Central memory CD4-positive, alpha-beta T cell (primary cell): ENCODE measurements at regions not wholly inside any gene's neighbourhood (a gene's known extent, or its start where the extent isn't known, plus 50 kb on each side); places are given as distances from the start of the nearest gene placed in this dataset.
"Not testable (repeated sequence)": the region's sequence is repeated elsewhere in the genome, so short reads cannot be mapped to it uniquely, and the experiment has no call there.

Experiments
- DNase-seq: peaks from one replicate; pipeline ENCODE4 v3.0.0; 2022

DNA sequence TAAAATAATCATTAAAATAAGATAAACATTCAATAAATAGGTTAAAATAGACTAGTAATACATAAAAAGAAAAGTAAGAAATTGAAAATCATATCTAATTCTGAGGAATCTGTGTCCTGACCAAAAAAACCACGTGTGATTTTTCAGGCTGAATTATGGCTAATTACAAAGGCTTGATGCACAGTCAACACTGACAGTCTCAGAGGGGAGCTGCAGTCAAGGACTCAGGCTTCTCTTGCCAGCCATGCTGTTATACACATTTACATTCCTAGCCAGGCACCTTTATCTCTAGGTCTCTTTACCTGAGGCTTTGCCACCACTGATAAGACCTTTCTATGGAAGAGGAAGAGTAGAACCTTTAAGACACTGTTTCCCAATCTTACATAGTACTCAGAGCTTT is 1737.7 kb upstream of the PCDH10 start:
- no peak for DNase-seq

DNA sequence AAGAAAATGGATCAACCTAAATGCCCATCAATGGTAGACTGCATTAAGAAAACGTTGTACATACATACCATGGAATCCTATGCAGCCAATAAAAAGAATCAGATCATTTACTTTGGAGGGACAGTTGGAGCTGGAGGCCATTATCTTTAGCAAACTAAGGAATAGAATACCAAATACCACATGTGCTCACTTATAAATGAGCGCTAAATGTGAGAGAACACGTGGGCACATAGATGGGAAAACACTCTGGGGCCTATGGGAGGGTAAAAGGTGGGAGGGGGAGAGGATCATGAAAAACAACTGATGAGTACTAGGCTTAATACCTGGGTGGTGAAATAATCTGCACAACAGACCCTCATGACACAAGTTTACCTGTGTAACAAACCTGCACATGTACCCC is 1729.9 kb upstream of the PCDH10 start:
- DNase-seq = no peak

DNA sequence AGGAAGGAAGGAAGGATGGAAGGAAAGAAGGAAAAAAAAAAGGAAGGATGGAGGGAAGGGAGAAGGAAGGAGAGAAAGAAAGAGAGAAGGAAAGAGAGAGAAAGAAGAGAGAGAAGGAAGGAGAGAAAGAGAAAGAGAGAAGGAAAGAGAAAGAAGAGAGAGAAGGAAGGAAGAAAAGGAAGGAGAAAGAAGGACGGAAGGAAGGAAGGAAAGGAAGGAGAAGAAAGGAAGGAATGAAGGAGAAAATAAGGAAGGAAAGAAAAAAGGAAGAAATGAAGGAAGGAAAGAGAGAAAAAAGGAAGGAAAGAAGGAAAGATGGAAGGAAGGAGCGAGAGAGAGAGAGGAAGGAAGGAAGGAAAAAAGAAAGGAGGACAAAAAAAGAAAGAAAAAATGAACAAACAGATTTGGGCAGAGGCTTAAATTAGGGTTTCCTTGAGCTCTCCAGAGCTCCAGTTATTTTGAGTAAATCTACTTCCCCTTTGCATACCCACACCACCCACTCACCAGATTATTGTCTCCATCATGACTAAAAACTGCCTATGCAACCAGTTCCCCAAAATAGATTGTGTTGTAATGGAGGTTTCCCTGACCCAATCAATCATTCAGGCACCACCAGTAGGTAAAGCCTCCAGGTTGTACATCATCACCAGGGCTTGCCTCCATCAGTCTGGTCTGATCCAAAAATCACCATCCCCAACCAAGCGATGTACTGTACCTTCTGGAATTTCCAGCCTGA is 1722.9 kb upstream of the PCDH10 start:
- no peak for DNase-seq

DNA sequence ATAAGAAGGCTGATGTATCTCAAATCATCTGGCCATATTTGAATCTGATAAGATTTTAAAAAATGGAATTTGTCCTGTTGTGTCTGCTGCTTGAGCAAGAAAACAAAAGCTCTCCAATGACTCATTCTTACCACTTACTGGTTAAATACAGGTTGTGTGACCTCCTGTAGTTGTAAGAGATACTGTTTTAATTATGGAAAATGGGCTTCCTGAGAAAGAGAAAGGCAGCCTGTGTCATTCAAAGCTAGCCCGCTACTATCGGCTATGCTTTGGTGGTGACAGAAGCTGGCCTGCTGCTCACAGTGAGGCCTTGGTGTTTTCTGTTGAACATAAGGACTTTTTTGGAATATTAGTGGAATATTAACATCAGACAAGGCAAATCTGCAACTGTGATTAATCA is 1722.1 kb upstream of the PCDH10 start:
- DNase-seq = no peak

DNA sequence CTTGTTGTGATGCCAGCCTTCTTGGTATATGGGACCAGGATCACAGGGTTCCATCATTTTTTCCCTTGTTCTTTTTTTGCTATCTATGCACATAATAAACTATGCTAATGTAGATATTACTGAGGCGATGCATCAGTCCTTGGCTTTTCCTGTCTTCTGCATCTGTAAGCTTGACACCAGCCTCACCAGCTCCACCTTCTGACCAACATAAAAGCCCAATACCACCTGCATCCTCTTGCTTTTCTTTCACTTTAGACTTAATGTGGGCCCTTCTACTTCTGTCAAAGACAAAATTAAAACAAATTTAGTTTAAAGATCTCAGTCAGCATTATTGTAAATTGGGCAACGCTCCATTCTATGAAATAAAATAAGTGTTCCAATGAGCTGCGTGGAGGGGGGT is 1718.8 kb upstream of the PCDH10 start:
- no peak for DNase-seq

DNA sequence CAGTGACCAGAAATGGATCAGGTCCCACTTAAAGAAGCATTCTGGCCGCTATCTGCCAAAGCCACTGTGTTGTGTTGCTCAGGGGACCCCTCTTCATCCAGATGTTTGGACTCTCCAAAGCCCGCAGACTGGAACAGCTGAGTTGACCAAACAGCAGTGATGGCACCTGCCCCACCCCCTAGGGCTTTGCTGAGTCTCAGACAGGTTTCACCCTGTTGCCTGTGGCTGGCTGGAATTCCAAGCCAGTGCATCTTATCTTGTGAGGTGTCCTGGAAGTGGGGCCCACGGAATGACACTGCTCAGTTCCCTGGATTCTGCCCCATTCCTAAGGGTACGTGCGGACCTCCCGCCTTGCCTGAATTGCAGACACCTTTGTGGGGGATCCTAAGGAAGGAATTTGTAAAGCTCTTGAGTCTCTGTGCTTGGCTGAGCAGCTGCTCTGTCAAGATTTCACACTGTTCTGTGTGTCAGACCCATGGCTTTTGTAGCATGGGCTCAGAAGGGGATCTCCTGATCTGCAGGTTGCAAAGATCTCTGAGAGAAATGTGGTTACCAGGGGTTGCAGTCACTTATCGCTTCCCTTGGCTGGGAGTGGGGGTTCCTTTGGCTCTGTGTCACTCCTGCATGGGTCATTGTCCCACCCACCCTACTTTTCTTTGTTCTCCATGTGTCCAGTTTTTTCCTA is 1707.9 kb upstream of the PCDH10 start:
- DNase-seq = no peak

DNA sequence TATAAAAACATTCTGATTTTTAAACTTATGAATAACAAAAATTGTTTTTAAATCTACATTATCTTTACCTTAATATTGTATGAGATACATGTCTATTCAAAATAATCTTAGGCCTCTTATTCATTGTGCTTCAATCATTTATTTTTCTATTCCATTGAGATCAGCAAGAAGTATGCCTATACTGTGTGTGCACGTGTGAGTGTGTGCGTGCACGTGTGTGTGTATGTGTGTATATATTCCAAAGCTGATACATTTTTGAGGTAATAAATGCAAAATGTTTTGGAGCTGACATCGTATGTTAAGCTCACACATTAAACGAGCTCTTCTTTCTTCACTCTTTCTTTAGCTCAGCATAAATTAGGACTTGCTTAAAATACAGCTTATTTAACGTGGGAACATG is 1701.2 kb upstream of the PCDH10 start:
- no peak for DNase-seq

DNA sequence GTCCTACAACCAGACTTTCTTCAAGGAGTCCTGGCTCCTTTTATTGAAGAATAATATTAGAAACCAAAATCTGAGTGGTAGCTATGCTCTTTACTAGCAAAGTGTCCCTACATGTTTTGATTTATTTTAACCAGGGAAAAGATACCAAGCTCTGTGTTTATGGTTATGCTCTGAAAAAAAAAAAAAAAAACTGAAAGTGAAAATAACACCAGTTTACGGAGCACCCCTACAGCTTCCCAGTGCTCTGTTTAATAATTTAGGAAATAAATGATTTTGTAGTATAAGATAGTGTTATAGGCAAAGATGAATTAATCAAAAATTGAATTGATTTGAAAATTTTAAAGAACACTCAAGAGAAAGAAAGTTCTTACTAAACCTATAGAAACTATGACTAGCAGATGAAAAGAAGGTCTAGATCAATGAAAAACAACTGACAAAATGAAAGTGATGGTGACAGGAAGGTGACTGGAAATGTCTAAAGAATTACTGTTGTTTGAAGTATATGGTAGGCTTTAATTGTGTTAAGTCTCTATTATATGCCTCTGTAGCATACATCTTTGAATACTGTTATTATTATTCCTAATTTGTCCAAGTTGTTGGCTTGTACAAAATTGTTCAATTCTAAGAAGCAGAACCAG is 1698.4 kb upstream of the PCDH10 start:
- DNase-seq = no peak

DNA sequence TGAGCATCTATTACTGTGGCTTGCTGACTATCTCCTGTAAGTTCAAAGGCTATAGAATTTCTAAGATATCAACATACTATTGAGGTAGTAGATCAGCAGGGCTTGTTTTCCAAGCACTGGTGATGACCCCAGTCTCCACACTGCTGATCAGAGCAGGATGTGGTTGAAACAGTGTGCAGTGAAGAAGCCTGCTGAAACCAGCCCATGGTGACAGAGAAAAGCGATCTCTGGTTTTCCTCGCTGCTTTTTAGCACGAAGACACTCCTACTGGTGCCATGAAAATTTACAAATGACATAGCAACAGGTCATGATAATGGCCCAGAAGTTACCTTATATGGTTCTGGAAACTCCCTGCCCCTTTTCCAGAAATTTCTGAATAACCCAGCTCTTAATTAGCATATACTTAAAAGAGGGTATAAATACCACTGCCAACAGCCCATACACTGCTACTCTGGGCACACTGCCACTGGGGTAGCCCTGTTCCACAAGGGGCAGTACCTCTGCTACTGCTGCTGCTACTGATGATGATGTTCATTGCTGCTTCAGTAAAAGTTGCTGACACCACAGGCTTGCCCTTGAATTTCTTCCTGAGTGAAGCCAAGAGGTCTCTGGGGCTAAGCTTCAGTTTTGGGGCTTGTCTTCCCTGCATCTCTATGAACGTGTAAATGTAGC is 1689.5 kb upstream of the PCDH10 start:
- no peak for DNase-seq

DNA sequence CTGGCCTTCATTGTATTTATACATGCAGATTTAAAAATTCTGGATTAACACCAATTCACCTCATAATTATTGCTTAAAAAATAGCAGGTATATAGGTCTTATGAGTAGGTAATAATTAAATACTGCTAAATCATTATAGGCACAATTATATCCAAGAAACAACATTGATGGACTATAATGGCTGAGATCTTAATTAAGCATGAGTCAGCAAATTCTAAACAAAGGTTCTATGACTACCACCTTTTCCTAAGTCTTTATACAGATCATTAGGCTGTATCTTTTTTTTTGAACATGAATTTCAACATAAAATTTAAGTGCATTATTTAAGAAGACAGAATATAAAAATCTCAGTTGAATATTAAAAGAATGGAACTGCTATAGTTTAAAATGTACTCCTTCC is 1678.7 kb upstream of the PCDH10 start:
- no peak for DNase-seq

DNA sequence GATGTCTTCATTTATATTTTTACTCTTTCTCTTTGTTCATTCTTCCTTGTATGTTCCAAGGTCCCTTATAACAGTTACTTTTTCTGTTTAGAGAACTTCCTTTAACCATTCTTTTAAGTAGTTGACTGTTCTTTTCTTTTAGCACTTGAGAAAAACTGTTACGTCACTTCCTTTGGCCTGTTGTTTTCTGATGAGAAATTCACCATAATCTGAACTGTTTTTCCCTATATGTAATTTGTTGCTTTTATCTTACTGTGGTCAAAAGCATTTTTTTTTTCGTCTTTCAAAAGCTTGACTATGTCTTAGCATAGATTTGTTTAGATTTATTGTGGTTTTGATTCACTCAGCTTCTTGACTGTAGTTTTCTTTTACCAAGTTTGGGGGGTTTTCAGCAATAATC is 1660.3 kb upstream of the PCDH10 start:
- DNase-seq = no peak

DNA sequence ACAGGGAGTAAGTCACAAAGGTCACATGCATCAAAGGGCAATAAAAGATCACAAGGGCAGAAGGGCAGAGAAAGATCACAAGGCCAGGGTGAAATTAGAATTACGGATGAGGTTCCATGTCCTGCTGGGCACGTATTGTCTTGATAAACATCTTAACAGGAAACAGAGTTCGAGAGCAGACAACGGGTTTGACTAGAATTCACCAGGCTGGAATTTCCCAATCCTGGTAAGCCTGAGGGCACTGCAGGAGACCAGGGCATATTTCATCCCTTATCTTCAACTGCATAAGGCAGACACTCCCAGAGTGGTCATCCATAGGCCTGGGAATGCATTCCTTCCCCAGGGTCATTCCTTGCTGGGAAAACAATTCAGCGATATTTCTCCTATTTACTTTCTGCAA is 1652.9 kb upstream of the PCDH10 start:
- DNase-seq = not testable (repeated sequence)

DNA sequence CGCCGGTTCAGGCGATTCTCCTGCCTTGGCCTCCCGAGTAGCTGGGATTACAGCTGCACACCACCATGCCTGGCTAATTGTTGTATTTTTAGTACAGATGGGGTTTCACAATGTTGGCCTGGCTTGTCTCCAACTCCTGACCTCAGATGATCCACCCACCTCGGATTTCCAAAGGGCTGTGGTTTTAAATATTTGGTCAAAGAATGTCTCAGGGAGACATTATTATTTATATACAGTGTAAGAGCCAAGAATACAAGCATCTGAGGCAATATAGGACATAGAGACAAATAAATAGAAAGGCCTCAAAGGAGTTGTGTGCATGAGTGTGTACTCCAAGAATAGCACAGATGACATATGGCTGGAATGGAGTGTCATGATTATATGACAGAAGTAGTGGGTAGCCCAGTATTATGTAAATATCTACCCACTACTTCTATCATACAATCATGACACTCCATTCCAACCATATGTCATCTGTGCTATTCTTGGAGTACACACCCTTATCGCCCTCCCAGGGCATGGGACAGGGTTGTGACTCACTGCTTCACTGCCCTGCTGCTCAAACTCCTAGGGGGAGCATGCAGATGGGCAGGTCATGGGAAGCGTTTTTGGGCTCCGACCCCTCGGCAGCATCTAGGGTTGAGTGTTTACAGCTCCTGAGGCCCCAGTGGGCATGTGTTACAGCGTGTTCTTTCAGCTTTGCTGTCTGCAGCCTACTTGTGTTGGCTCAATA is 1649.8 kb upstream of the PCDH10 start:
- no peak for DNase-seq

DNA sequence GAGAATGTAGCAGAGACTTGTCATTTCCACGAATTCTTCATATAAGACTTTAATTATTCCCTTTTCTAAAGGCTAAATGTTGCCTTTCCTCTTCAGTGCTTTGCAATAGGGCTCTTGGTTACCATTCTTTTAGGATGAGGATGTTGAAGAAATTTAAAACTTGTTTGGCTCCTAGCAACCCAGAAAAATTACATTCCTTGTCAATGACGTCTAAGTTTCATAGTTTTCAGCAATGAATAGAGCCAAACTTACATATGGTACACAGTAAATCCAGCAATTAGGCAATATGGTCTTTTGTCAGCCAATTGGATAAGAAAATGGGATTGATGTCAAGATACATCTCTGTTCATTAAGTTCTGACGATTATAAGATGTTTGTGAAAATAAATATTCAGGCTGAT is 1639.6 kb upstream of the PCDH10 start:
- no peak for DNase-seq

DNA sequence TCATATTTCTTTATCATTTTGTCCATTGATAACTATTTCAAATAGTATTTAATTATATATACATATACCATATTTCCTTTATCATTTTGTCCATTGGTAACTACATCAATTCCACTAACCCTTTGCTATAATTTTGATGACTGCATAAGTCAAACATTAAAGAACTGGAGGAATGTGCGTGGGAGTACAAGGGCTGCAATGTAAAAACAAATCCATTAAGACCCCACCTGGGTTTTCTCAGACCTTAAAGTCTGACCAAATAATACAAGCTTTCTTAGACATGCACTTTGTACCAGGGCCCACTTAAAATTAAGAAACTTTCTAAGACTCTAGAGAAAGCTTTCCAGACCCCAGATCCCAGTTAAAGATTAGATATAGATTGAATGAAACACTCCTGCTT is 1622.4 kb upstream of the PCDH10 start:
- no peak for DNase-seq

DNA sequence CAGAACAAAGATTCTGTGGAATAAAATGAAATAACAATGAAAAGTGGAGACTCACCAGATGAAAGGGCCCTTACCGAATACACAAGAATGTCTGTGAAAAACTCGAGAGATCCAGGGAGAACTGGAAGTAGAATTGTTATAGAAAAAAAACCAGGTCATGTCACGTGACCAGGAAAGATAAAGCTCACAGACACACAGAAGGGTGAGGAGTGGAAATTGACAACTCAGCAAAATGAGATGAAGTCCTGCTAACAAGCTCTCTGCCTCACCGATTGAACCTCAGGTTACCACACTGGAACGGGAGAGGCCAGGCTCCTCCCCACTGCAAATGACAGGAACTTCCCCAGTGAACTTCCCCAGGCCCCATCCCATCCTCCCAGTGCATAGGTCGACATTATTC is 1618.0 kb upstream of the PCDH10 start:
- no peak for DNase-seq

DNA sequence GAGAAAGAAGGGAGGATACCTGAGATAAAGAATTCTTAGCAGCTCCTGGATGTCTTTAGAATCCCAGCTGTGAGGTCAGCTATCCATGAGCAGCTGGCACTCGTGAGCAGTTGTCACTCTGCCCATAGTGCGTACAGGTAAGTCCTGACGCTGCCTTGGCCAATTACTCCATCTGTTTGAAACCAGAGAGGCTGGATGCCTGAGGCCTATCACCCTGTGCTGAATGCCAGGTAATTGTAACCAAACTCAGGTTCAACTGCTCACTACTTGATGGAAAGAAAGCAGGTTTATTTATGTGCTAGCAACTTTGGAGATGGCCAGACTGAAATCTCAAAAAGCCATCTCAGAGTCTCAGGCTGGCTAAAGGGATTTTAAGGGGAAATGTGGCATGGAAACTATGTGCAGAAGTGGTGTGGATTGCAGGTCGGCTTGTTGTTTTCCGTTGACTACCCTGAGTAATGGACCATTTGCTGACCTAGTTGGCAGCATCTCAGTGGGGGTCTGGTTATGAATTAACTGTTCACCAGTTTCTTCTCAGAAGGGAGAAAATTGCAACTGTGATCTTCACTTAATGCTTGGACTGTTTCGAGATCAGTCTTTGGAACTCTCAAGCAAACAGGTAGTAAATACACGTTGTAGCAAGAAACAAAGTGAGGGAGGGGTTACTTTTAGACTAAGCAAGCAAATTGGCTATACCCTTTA is 1614.0 kb upstream of the PCDH10 start:
- DNase-seq = no peak

DNA sequence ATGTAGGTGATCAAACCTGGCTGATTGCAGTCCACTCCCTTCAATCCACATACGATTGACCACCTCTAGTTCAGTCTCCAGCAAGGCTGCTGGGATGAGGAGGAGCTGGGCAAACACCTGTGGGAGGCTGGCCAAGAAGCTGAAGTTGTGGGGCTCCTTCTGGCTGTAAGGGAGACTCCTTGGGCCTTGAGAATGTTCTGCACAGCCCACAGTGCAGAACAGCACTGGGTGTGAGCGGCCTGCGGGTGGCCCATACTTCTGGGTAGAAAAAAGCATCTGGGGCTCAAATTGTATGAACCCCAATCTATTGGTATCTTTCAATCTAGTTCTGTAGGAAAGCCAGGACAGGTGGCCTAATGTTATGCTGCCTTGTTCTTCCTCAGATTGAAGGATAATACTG is 1608.8 kb upstream of the PCDH10 start:
- no peak for DNase-seq

DNA sequence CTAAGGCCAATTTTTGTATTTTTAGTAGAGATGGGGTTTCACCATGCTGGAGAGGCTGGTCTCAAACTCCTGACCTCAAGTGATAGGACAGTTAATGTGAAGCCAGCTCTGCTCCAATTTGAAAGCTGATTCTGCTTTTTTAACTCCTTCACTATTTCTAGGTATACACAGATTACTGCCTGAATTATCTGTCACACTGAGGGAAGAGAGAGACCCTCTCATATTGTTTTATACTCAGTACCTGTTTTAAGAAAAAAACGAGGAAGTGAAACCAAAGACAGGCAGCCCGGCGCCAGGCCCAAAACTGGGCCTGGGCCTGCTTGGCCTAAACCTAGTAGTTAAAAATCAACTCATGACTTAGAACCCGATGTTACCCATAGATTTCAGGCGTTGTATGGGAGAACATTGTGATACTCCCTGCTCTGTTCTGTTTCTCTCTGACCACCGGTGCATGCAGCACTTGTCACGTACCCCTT is 1601.5 kb upstream of the PCDH10 start:
- no peak for DNase-seq

DNA sequence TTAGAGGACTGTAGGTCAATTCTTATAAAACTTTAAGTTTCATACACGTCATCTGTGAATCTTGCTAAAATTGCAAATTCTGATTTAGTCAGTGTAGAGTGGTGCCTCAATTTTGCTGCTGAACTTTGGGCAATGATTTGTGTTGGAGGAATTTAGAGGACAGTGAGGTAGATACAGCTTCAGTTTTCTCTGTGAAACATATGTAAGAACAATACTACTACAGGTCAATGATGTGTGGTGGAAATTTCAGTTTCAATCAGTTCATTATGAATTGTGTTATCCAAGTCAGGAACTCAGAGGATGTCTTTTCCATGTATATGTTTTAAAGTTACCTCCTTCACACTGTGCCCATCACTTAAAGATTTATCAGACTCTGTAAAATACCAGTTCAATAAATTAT is 1597.8 kb upstream of the PCDH10 start:
- no peak for DNase-seq

DNA sequence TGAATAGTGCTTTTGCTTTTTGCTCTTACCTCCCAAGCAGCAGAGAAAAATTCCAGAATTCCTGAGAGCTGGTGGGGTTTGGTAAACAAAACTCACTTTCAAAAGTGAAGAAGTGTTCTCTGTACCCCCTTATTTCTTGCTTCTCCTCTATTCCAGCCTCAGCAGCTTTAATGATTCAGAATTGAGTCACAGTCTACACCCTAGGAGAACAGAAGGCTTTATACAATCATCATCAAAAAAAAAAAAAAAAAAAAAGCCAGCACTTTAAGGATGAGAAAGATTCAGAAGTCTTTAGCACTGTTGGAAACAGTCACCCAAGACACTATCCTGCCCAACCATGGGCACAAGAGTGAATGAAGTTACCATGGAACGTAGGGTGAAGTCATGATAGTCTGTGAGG is 1583.1 kb upstream of the PCDH10 start:
- DNase-seq = no peak

DNA sequence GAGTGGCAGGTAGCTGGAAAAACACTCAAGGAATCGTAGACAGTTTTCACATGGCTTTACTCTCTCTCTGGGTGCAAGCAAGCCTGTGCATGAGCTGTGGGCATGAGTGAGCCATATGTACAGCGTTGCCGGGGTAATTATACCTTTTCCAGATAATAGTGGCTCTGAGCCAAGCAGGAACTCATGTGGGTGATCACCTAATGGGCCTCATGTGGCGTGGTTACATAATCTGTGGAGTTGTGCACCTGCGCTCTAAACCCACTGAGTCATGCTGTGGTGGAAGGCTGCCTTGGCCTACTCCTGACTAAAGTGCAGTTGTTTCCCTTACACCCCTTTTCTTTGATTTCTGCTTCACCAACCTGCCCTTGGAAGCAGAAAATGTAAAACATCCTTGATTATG is 1564.5 kb upstream of the PCDH10 start:
- no peak for DNase-seq
